ENCODE measurements at regions not wholly inside any gene's neighbourhood (a gene's known extent, or its start where the extent isn't known, plus 50 kb on each side); places are given as distances from the start of the nearest gene placed in this dataset.
"Not testable (repeated sequence)": the region's sequence is repeated elsewhere in the genome, so short reads cannot be mapped to it uniquely, and the experiment has no call there.

GRCh38 chr11:94243571-94244515 is 60.5 kb upstream of the IZUMO1R start:
- H3K27ac ChIP-seq: no peak overlapping the region
- no peaks in the 10 kb centered on the region for H3K36me3 ChIP-seq (ENCODE audit: insufficient read depth in 1 of 2, low read depth in 1 of 2)
- no peak for ATAC-seq
- DNase-seq: no peak
- no peaks in the 10 kb centered on the region for H3K4me1 ChIP-seq
- 71 to 75% (median 74%) methylated on average over 4 of the region's 4 CpGs for WGBS, 3 donors
- H3K4me3 ChIP-seq: no peak overlapping the region
- intact Hi-C loops (cut with DNase I): no loop called here
- H3K9me3 ChIP-seq: peaks cover 2% of the 10 kb centered on the region
- TF ChIP-seq CTCF (IDR thresholded peaks at IDR 0.05): no peak
- H3K27me3 ChIP-seq (ENCODE audit: insufficient read depth in 3 of 3, low read length in 2 of 3): no peaks in the 10 kb centered on the region

GRCh38 chr11:94245121-94245520 is 59.3 kb upstream of the IZUMO1R start:
- Histone ChIP-seq H3K27ac (no peak overlapping the region), H3K9me3 (no peaks in the 10 kb centered on the region), H3K4me1 (no peaks in the 10 kb centered on the region), H3K27me3 (ENCODE audit: insufficient read depth in 3 of 3, low read length in 2 of 3) (no peaks in the 10 kb centered on the region), H3K4me3 (no peak overlapping the region), H3K36me3 (ENCODE audit: insufficient read depth in 1 of 2, low read depth in 1 of 2) (no peaks in the 10 kb centered on the region)
- intact Hi-C loops (cut with DNase I): no loop called here
- TF ChIP-seq CTCF (IDR thresholded peaks at IDR 0.05): no peak
- no peak for ATAC-seq
- DNase-seq: no peak

- H3K27me3 ChIP-seq (ENCODE audit: insufficient read depth in 3 of 3, low read length in 2 of 3); H3K9me3 ChIP-seq; intact Hi-C loops (cut with DNase I); DNase-seq; H3K36me3 ChIP-seq (ENCODE audit: insufficient read depth in 1 of 2, low read depth in 1 of 2); ATAC-seq; H3K4me3 ChIP-seq; H3K4me1 ChIP-seq; H3K27ac ChIP-seq: not testable (repeated sequence)
- 86 to 87% (median 87%) methylated on average over 6 of the region's 6 CpGs for WGBS, 3 donors
Observed at GRCh38 chr11:94248301-94248700, 56.1 kb upstream of the IZUMO1R start.

GRCh38 chr11:94254214-94254613 is 50.2 kb upstream of the IZUMO1R start:
- intact Hi-C loops (cut with DNase I): no loop called here
- H3K9me3 ChIP-seq: peaks cover 6% of the 10 kb centered on the region
- ATAC-seq (no peak), DNase-seq (no peak)
- H3K27ac ChIP-seq: no peak overlapping the region
- no peaks in the 10 kb centered on the region for H3K36me3 ChIP-seq (ENCODE audit: insufficient read depth in 1 of 2, low read depth in 1 of 2)
- WGBS, 3 donors: 87 to 97% (median 90%) methylated on average over 1 of the region's 1 CpG
- no peaks in the 10 kb centered on the region for H3K4me1 ChIP-seq
- TF ChIP-seq CTCF (IDR thresholded peaks at IDR 0.05): no peak
- no peaks in the 10 kb centered on the region for H3K27me3 ChIP-seq (ENCODE audit: insufficient read depth in 3 of 3, low read length in 2 of 3)
- H3K4me3 ChIP-seq: no peak overlapping the region

Data from psoas muscle (tissue), 7 donors.